Mucosa of descending colon (tissue), 3 donors: ENCODE measurements at regions not wholly inside any gene's neighbourhood (a gene's known extent, or its start where the extent isn't known, plus 50 kb on each side); places are given as distances from the start of the nearest gene placed in this dataset.
"Not testable (repeated sequence)": the region's sequence is repeated elsewhere in the genome, so short reads cannot be mapped to it uniquely, and the experiment has no call there.

Source experiments
- ATAC-seq: fragments of 200-7000 bp; cut with Tn5 transposase; one replicate; pipeline ENCODE4 v1.9.1; 2020; ENCODE audit warnings: mild to moderate bottlenecking, moderate library complexity
- DNase-seq, 3 donors: peaks; one replicate each; pipeline ENCODE4 v3.0.0-alpha.2; 2020
- H3K36me3 ChIP-seq: fragments of 200-600 bp; one replicate; pipeline ENCODE4 v1.8.0; 2021; ENCODE audit warnings: low read depth, mild to moderate bottlenecking
- H3K4me1 ChIP-seq: fragments of 200-600 bp; one replicate; pipeline ENCODE4 v1.8.0; 2021; ENCODE audit warnings: low read depth, mild to moderate bottlenecking
- H3K4me3 ChIP-seq: fragments of 200-600 bp; one replicate; pipeline ENCODE4 v1.8.0; 2021; ENCODE audit warnings: mild to moderate bottlenecking
- H3K9me3 ChIP-seq: fragments of 200-600 bp; one replicate; pipeline ENCODE4 v1.8.0; 2021; ENCODE audit warnings: mild to moderate bottlenecking
- CTCF ChIP-seq: fragments of 200-600 bp; IDR thresholded peaks from one replicate; pipeline ENCODE4 v1.8.0; 2022; ENCODE audit warnings: antibody characterized with exemption, mild to moderate bottlenecking
- intact Hi-C, 2 donors: fragments of 100-400 bp; cut with DNase I in 1 of 2; cut with micrococcal nuclease in 1 of 2; formaldehyde crosslinking; loops; one replicate each; pipeline versions ENCODE4 v1.11.0 to v1.11.1; 2022; cut with DNase I, micrococcal nuclease
- donor health status: DM: no; HTN: no; CAD: no; lungs with moderate emphysema.
- donor health status: DM: no; HTN: no; CAD: no.
- donor health status: DM: no; HTN: yes; CAD: no.

GRCh38 chrX:131677655-131678628, 134.1 kb downstream of the OR13H1 start:
- intact Hi-C loops: no loop called here
- peak in 1 of 3 donors; percentile 12 for DNase-seq
- peak; percentile 58 for ATAC-seq

GRCh38 chrX:131682735-131683134, 138.9 kb downstream of the OR13H1 start:
- ATAC-seq, intact Hi-C loops, H3K36me3 ChIP-seq, H3K9me3 ChIP-seq, DNase-seq, H3K4me1 ChIP-seq, H3K4me3 ChIP-seq: not testable (repeated sequence)

More at GRCh38 chrX:131677655-131678628, 134.1 kb downstream of the OR13H1 start:
- no peaks in the 10 kb centered on the region for H3K9me3 ChIP-seq
- TF ChIP-seq CTCF: no peak
- H3K4me3 ChIP-seq: no peak overlapping the region
- no peaks in the 10 kb centered on the region for H3K36me3 ChIP-seq
- H3K4me1 ChIP-seq: no peaks in the 10 kb centered on the region

- intact Hi-C loops: no loop called here
- DNase-seq: no peak
- no peaks in the 10 kb centered on the region for H3K4me1 ChIP-seq
- H3K4me3 ChIP-seq: no peak overlapping the region
- TF ChIP-seq CTCF: no peak
- ATAC-seq: no peak
- no peaks in the 10 kb centered on the region for H3K36me3 ChIP-seq
- H3K9me3 ChIP-seq: no peaks in the 10 kb centered on the region
Observed at GRCh38 chrX:131693359-131693758, 149.5 kb downstream of the OR13H1 start.

- not testable (repeated sequence) for H3K4me3 ChIP-seq
Observed at GRCh38 chrX:131696989-131697388, 153.1 kb downstream of the OR13H1 start.

GRCh38 chrX:131703646-131704045, 159.8 kb downstream of the OR13H1 start:
- intact Hi-C loops: no loop called here
- ATAC-seq: no peak

More at GRCh38 chrX:131696989-131697388, 153.1 kb downstream of the OR13H1 start:
- DNase-seq, intact Hi-C loops, ATAC-seq, H3K36me3 ChIP-seq, H3K9me3 ChIP-seq, H3K4me1 ChIP-seq: not testable (repeated sequence)

GRCh38 chrX:131704136-131704695, 160.3 kb downstream of the OR13H1 start:
- no peaks in the 10 kb centered on the region for H3K4me1 ChIP-seq
- peak in 1 of 3 donors; percentile 75 for DNase-seq
- no peak overlapping the region for H3K4me3 ChIP-seq
- no peaks in the 10 kb centered on the region for H3K36me3 ChIP-seq
- peak; percentile 87 for ATAC-seq
- intact Hi-C loops: no loop called here
- H3K9me3 ChIP-seq: no peaks in the 10 kb centered on the region
- TF ChIP-seq CTCF: no peak

More at GRCh38 chrX:131703646-131704045, 159.8 kb downstream of the OR13H1 start:
- H3K4me3 ChIP-seq: no peak overlapping the region
- H3K4me1 ChIP-seq: no peaks in the 10 kb centered on the region
- no peaks in the 10 kb centered on the region for H3K36me3 ChIP-seq
- no peak for TF ChIP-seq CTCF
- no peaks in the 10 kb centered on the region for H3K9me3 ChIP-seq
- DNase-seq: no peak
